Endothelial cell of hepatic sinusoid (primary cell): ENCODE measurements at regions not wholly inside any gene's neighbourhood (a gene's known extent, or its start where the extent isn't known, plus 50 kb on each side); places are given as distances from the start of the nearest gene placed in this dataset.
"Not testable (repeated sequence)": the region's sequence is repeated elsewhere in the genome, so short reads cannot be mapped to it uniquely, and the experiment has no call there.

Experiments
- in situ Hi-C: cut with HindIII; loops from 2 replicates; pipeline ENCODE4 v1.10.0; 2017; ENCODE audit warnings: low sequenced_read_pairs

DNA sequence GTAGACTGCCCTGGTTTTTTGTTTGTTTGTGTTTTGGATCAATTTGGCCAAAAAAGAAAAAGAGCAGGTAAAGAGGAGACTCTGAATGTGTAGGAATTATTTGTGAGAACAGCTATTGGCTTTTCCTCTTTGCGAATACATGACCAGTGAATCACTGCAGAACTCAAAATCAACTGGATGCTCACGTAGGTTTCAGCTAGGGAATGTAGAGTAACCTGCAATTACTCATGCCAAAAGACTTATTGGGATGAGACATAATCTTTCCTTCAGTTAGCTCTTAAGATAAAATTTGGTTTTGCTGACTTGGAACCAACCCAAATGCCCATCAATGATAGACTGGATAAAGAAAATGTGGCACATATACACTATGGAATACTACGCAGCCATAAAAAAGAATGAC lies 348.0 kb downstream of the NPR3 start:
- in situ Hi-C loops, result no loop called here

DNA sequence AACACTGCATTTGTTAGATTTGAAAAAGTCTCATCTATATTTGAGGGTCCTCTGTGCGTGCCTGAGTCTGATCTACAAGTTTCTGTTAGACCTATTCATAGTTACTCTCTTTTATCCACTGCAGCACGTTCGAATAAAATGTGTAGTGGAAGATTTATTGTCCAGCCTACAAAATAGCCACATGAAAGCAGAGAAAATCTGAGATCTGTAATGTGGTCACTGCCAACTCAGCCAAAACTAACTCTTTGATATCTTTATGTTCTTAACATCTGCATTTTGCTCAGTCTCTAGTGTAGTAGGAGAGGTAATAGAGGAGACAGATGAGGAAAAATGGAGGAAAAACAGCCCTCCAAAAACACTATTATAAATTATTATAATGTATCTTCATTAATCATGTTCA lies 354.0 kb downstream of the NPR3 start:
- in situ Hi-C loops, result no loop called here

DNA sequence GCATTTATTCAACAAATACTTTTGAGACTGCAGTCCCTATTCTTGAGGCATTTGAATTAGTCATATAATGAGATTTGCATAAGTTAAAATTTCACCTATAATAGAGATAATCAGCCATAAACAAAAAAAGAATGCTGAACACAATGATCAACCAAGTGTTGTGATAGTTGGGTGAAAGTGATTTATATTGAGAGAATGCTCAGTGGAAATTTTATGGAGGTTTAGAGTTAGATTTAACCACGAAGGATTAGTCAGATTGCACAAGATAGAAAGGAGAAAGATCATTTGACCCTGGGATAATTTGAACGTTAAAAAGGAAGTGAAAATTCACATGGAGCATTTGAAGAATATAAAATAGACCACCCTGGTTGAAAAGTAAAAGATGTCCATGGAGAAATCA lies 356.2 kb downstream of the NPR3 start:
- in situ Hi-C loops, result no loop called here

DNA sequence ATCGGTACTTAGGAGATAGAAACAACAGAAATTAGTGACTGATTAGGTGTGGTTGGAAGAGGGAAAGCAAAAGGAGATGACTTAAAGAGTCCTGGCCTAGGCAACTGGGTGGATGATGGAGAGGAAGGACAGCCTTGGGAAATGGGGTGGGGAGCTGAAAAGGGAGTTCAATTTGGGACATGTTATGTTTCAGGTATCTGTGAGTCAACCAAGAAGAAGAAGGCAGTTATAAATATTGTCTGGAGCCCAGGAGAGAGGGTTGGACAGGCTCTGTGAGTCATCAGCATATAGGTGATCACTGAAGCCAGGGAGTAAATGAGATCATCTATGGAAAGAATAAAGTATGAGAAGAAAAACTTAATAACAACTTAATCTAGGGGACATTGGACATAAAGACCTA lies 357.7 kb downstream of the NPR3 start:
- in situ Hi-C loops, result no loop called here

DNA sequence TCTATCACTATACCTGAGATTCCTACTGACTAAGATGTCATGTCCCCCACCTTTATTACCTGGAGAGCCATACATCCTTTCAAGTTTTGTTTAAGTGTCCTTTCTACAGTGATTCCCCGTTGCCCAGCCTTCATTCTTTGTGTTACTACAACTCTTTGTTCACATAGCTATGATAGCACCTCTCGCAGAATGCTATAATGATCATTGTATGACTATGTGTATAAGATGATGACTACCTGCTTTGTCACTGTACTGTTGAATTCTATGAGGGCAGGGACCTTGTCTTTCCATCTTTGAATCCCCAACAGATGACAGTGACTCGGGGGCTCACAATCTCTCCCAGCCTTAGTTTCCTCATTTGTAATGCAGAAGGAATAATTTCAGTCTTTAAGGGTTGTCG lies 361.2 kb downstream of the NPR3 start:
- in situ Hi-C loops, result no loop called here

DNA sequence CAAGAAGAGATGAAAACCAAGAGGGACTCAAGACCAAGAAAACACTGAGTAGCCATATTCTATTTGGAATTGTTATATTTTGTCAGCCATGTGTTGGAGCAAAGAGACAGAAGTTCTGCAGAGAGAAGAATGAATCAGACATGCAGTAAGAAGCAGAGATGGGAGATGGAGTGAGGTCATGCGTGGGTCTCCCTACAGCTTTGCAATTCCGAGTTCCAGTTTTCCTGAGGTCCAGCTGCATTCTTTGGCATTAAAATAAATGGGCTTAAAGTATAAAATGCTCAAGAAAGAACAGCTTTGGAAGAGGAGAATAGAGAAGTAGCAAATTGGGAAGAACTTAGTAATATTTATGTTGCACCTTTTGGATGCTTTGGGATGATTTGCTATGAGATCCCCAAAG lies 361.6 kb downstream of the NPR3 start:
- in situ Hi-C loops, result no loop called here

DNA sequence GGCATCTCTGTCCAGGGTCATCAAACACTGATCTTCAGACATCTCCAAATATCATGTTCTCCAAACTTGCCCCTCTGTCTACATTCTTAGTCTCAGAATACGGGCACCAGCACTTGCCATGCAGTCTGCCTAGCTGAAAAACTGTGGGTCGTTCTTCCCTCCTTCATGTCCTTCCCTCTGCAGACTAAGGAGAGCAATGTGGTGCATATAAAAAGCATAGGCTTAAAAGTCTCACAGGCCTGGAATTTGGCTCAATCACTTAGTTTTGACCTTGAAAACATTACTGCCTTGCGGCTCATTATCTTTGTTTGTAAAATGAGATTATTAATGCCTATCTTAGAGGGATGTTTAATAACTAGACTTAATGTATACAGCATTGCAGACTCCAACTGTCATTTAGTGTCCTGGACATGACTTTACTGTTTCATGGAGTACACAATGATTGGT lies 362.8 kb downstream of the NPR3 start:
- in situ Hi-C loops, result no loop called here

DNA sequence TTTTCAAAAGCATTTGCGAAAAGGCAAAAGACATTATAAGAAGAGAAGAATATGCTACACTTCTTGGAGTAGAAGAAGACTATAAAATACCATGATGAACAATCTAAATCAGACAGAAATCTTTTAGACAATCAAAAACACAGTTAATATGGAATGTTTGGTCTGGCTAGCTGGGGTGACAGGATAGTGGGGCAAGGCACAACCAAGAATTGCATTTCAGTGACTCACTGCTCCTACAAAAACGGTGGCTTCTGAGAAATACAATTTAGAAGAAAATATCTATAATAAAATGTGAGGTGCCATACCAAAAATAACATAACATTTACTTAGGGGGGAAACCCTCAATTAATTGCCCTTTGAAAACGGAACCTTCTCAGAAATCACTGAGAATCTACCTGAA lies 363.4 kb downstream of the NPR3 start:
- in situ Hi-C loops, result no loop called here

DNA sequence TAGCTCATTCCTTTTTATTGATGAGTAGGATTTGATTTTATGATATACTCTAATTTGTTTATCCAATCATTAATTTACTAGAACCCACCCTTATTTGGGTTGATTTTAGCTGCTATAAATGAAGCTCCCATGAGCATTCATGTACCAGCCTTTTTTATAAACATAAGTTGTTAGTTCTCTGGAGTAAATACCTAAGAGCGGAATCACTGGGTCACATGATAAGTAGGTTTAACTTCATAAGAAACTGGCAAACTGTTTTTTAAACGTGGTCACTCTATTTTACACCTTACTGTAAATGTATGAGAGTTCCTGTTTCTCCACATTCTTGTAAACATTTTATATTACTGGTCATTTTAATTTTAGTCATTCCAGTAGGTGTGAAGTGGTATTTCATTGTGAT lies 364.6 kb downstream of the NPR3 start:
- in situ Hi-C loops, result no loop called here

DNA sequence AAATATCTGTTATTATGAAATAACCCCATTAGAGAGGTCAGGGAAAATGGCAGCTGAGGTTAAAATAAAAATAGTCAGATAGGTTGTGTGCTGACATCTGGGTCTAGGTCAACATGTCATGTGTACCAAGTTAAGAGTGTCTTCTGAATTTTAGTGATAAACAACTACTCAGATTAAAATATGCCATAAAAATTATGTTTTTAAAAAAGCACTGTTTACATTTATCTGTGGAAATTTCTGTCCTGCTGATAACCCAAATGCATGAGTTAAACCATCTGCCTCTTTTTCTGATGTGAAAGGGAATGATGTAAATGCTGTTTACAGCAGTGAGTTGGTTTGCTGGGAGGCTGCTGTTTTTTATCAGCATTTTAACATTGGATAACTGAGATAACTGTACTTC lies 361.2 kb upstream of the TARS1 start:
- in situ Hi-C loops, result no loop called here

DNA sequence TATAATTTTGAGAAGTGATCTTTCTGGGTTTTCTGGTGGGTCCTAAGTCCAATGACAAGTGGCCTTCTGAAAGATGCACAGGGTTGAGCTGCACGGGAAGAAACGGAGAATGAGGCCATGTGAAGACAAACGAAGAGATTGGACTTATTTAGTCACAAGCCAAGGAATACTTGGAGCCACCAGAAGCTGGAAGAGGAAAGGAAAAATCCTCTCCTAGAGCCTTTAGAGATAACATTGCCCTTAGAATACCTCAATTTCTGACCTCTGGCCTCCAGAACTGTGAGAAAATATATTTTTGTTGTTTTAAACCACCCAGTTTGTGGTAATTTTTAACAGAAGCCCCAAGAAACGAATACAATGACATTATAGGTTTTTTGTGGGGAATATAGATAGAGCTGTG lies 360.5 kb upstream of the TARS1 start:
- in situ Hi-C loops, result no loop called here

DNA sequence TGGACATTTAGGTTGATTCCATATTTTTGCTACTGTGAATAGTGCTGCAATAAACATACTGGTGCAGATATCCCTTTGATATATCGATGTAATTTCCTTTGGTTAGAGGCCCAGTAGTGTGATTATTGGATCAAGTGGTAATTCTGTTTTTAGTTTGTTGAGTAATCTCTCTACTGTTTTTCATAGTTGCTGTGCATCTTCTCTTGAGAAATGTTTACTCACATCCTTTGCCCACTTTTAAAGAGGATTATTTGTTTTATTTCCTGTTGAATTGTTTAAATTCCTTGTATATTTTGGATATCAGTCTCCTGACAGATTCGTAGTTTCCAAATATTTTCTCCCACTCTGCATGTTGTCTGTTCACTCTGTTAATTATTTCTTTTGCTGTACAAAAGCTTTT lies 352.6 kb upstream of the TARS1 start:
- in situ Hi-C loops, result no loop called here

DNA sequence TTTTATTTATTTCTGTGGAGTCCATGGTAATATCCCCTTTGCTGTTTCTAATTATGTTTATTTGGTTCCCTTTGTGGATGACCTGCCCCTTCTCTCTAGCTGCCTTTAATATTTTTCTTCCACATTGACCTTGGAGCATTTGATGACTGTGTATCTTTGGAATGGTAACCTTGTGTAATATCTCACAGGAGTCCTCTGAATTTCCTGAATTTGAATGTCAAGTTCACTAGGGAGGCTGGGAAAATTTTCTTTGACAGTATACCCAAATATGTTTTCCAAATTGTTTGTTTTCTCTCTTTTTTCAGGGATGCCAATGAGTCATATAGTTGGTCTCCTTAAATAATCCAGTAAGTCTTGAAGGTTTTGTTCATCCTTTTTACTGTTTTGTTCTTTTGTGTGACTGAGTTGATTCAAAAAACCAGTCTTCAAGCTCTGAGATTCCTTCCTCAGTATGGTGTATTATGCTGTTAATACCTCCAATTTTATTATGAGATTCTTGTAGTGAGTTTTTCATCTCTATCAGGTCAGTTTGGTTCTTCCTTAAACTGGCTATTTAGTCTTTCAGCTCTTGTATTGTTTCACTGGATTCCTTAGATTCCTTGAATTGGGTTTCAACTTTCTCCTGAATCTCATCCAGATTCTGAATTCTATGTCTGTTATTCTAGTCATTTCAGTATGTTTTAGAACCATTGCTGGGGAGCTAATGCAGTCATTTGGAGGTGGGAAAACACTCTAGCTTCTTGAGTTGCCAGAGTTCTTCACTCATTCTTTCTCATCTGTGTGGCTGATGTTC lies 349.0 kb upstream of the TARS1 start:
- in situ Hi-C loops, result no loop called here

DNA sequence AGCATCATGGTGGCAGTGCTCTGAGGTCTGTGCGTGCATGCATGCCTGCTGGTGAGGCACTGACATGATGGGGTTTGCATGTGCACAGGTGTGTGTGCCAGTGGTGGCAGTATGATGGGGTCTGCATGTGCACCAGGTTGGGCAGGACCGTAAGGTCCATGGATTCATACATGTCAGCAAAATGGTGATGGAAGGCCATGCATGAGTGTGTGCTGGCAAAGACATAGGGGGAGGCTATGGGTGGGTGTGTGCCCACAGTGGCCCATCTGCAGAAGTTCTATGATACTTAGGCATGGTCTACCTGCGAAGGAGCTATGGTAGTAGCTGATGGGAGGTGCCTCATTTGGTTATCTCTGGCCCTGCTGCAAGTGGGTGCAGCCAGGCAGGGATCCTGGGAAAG lies 348.0 kb upstream of the TARS1 start:
- in situ Hi-C loops, result no loop called here

DNA sequence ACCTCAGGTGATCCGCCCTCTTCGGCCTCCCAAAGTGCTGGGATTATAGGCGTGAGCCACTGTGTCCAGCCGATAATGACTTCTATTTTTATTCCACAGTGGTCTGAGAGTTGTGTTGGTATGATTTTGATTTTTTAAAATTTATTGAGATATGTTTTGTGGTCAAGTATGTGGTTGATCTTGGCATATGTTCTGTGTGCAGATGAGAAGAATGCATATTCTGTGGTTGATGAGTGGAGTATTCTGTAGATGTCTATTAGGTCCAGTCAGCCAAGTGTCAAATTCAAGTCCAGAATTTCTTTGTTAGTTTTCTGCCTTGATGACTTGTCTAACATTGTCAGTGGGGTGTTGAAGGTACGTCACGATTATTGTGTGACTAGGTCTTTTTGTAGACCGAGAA lies 338.2 kb upstream of the TARS1 start:
- in situ Hi-C loops, result loop anchor here (5.0 kb wide), 1 partner anchor 50 kb away; no protein-coding TSS in a partner anchor

DNA sequence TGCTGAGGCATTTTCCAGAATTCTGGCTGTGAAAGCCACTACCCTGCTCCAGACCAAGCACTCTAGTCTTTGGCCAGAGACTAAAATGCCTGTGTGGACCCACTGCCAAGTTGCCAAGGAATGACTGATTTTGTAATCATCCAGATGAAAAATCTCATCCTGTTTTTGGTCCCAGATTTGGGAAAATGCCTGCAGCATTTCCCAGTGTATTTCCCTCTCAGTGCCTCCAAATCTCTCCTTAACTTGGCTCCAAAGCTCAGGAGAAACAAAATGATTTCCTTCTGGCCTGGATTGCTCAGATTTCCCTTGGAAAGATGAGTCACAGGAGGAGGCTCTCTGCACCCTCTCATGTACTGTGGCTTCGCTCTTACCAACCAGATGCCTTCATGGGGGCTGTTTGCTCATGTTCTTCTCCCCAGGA lies 335.2 kb upstream of the TARS1 start:
- in situ Hi-C loops, result no loop called here

DNA sequence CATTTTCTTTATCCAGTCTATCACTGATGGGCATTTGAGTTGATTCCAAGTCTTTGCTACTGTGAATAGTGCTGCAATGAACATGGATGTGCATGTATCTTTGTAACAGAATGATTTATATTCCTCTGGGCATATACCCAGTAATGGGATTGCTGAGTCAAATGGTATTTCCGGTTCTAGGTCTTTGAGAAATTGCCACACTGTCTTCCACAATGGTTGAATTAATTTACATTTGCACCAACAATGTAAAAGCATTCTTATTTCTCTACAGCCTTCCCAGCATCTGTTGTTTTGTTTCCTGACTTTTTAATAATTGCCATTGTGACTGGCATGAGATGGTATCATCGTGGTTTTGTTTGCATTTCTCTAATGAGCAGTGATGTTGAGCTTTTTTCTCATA lies 330.3 kb upstream of the TARS1 start:
- in situ Hi-C loops, result not testable (repeated sequence)

DNA sequence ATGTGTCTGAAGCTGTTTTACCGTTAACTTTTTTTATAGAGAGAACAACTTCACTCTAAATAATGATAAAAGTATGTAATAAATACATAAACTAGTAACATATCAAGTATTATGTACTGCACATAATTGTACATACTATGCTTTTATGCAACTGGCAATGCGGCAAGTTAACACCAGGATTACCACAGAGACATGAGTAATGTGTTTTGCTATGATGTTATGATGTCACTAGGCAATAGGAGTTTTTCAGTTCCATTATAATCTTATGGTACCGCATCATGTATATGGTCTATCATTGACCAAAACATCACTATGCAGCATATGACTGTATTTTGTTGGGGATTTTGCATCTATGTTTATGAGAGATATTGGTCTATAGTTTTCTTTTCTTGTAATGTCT lies 326.4 kb upstream of the TARS1 start:
- in situ Hi-C loops, result no loop called here

DNA sequence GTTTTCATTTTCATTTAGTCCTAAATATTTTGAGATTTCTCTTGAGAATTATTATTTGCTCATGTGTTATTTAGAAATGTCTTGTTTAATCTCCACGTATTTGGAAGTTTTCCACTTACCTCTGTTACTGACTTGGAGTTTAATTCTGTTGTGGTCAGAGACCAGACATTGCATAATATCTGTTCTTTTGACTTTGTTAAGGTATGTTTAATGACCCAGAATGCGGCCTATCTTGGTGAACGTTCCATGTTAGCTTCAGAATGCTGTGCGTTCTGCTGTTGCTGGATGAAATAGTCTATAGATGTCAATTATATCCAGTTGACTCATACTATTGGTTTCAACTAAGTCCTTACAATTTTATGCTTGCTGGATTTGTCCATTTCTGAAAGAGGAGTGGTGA lies 325.3 kb upstream of the TARS1 start:
- in situ Hi-C loops, result loop anchor here (5.0 kb wide), 1 partner anchor 52 kb away; no protein-coding TSS in a partner anchor

DNA sequence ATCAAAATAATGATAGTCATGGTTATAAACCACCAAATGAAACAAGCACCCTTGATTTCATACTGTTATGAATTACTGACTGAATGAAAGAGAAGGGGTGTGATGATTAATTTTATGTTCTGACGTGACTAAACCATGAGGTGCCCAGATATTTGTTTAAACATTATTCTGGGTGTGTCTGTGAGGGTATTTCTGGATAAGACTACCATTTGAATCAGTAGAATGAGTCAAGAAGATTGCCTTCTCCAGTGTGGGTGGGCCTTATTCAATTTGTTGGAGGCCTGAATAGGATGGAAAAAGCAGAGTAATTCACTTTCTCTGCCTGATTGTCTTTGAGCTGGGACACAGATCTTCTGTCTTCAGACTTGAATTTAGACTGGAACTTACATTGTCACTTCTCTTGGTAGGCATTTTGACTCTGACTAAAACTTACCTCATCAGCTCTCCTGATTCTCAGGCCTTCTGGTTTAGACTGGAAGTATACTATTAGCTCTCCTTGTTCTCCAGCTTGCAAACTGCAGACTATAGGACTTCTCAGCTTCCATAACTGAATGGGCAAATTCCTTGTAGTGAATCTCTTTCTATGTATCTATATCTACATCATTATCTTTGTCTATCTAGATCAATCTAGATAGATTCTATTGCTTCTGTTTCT lies 321.9 kb upstream of the TARS1 start:
- in situ Hi-C loops, result loop anchor here (5.0 kb wide), 1 partner anchor 48 kb away; no protein-coding TSS in a partner anchor

DNA sequence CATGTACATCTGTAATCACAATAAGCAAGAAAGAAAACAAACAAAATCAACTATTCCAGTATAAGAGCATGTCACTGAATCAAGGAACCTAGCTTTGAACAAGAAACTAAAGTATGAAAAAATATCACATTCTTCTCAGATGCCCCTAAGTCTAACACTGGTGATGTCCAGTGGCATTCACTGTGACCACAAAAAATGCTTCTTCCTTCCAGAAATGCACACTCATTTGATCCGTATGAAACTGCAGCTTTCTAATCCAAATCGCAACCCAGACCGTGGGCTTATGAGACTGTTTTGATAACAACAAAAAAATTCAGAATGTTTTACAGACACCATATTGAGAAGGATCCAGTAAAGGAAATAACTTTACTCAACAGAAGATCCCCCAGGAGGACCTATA lies 320.1 kb upstream of the TARS1 start:
- in situ Hi-C loops, result no loop called here

DNA sequence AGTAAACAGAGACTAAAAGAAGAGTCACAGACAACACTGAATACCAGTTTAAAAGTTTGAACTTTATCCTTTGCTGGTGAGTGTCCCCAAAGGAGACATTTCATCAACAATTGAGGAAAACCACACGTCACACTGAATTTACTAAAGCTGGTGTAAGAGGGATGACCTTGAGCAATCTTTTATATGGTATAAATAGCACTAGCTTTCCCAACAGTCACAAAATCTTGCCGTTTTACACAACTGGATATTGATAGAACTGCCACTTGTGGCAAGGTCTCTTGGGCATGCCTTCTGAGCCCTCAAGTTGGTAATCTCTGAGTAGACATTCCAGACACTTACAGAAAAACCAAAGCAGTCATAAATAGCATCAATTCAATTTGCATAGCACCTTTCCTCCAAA lies 311.5 kb upstream of the TARS1 start:
- in situ Hi-C loops, result no loop called here
